ENCODE measurements at regions not wholly inside any gene's neighbourhood (a gene's known extent, or its start where the extent isn't known, plus 50 kb on each side); places are given as distances from the start of the nearest gene placed in this dataset.

DNA sequence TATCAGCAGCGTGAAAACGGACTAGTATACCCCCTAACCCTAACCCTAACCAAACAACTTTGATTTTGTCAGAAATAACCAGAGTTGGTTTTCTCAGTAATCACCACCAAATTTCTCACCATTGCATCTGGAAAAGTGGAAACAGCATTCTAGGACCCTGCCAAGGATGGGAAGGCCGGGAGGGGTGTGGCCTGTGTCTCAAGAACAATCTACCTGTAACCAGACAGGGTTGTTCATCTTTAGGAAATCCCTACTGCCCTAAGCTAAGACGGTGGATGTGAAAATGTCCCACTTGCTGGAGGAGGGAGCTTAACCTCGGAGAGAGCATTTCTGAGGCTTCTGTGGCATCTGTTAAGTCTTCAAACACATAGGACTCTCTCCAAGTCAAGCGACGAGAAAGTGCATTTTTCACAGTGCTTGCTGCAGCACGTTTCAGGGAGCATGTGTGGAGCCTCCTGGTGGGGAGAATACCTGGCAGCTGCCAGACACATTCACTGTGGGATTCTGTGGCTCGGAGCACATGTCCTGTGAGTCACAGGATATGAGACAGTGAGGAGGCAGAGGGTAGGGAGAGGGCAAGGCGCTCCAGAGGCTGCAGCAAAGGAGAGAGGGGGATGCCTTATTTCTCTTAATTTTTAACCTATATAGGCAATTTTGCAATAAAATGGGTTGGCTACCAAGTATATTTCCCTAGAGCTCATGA lies 207.5 kb downstream of the SPP2 start:
- TF ChIP-seq, protein P1, sequence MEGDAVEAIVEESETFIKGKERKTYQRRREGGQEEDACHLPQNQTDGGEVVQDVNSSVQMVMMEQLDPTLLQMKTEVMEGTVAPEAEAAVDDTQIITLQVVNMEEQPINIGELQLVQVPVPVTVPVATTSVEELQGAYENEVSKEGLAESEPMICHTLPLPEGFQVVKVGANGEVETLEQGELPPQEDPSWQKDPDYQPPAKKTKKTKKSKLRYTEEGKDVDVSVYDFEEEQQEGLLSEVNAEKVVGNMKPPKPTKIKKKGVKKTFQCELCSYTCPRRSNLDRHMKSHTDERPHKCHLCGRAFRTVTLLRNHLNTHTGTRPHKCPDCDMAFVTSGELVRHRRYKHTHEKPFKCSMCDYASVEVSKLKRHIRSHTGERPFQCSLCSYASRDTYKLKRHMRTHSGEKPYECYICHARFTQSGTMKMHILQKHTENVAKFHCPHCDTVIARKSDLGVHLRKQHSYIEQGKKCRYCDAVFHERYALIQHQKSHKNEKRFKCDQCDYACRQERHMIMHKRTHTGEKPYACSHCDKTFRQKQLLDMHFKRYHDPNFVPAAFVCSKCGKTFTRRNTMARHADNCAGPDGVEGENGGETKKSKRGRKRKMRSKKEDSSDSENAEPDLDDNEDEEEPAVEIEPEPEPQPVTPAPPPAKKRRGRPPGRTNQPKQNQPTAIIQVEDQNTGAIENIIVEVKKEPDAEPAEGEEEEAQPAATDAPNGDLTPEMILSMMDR (IDR thresholded peaks at IDR 0.05), result peak in 3 of 4 experiments; percentile 31 to 66 (median 64)
- peak; percentile 26 for TF ChIP-seq POLR2A (IDR thresholded peaks at IDR 0.05)
- TF ChIP-seq POLR2AphosphoS5 (IDR thresholded peaks at IDR 0.05), result peak; percentile 78

Data from prostate gland (tissue), 2 donors.